B cell (primary cell): ENCODE measurements at regions not wholly inside any gene's neighbourhood (a gene's known extent, or its start where the extent isn't known, plus 50 kb on each side); places are given as distances from the start of the nearest gene placed in this dataset.

Source experiments
- ATAC-seq: fragments of 200-7000 bp; cut with Tn5 transposase; one replicate; pipeline ENCODE4 v1.10.0; 2021; ENCODE audit warnings: low read depth, mild to moderate bottlenecking, moderate number of reproducible peaks, moderate library complexity
- CTCF ChIA-PET: fragments of 350-600 bp; sonication (Branson Sonifier 250); formaldehyde crosslinking; loops from one replicate; lab custom pipeline; 2021; ENCODE audit warnings: antibody characterized with exemption, inconsistent platforms; lab: Charles Lee
- POLR2A ChIA-PET: fragments of 350-600 bp; sonication (Branson Sonifier 250); formaldehyde crosslinking; loops from one replicate; lab custom pipeline; 2021; ENCODE audit warnings: antibody characterized with exemption; lab: Charles Lee
- DNase-seq: peaks from one replicate; pipeline ENCODE4 v3.0.0; 2013
- H2AFZ ChIP-seq: 2 replicates; pipeline ENCODE4 v1.6.1; 2012; ENCODE audit warnings: mild to moderate bottlenecking, low read depth, low read length; ENCODE audit not compliant: insufficient read depth, poor library complexity, severe bottlenecking
- H3K27ac ChIP-seq, 2 donors: 1 replicate in 1 of 2; 2 replicates in 1 of 2; pipeline ENCODE4 v1.5.1; 2012 to 2013; ENCODE audit warnings: low read length in 2 of 2, mild to moderate bottlenecking in 2 of 2, moderate library complexity in 1 of 2
- H3K27me3 ChIP-seq, 4 experiments: fragments of 200-600 bp in 1 of 4; sonication (generic) in 1 of 4; replicated peaks in 1 of 4; 1 replicate in 2 of 4; 2 replicates in 2 of 4; pipeline versions ENCODE4 v1.6.1 to v1.7.0; 2013 to 2016; ENCODE audit warnings: low read length in 3 of 4, mild to moderate bottlenecking in 2 of 4, mixed read lengths in 1 of 4, moderate library complexity in 1 of 4; ENCODE audit not compliant: insufficient read depth in 4 of 4, control insufficient read depth in 3 of 4; ENCODE audit errors: control extremely low read depth in 1 of 4
- H3K36me3 ChIP-seq, 2 experiments: replicated peaks in 1 of 2; 1 replicate in 1 of 2; 2 replicates in 1 of 2; pipeline versions ENCODE4 v1.6.1 to v1.7.1; 2013; ENCODE audit warnings: low read length in 1 of 2; ENCODE audit not compliant: insufficient read depth in 2 of 2, control insufficient read depth in 1 of 2; ENCODE audit errors: control extremely low read depth in 1 of 2, extremely low read depth in 1 of 2
- H3K4me1 ChIP-seq, 2 donors: fragments of 200-600 bp in 1 of 2; sonication (generic) in 1 of 2; 1 replicate in 1 of 2; 2 replicates in 1 of 2; pipeline versions ENCODE4 v1.5.1 to v1.6.1; 2013 to 2017; ENCODE audit warnings: low read length in 2 of 2; ENCODE audit not compliant: control insufficient read depth in 2 of 2, insufficient read depth in 2 of 2
- H3K4me2 ChIP-seq: replicated peaks from 2 replicates; pipeline ENCODE3; 2012; ENCODE audit warnings: mild to moderate bottlenecking, low read depth, low read length; ENCODE audit not compliant: poor library complexity, severe bottlenecking
- H3K4me3 ChIP-seq, 5 experiments: fragments of 200-600 bp in 1 of 5; sonication (generic) in 1 of 5; 1 replicate in 3 of 5; 2 replicates in 2 of 5; pipeline versions ENCODE4 v1.5.1 to v1.7.0; 2011 to 2016; ENCODE audit warnings: low read length in 4 of 5, mild to moderate bottlenecking in 4 of 5, low read depth in 2 of 5, control low read depth in 1 of 5, moderate library complexity in 1 of 5; ENCODE audit not compliant: insufficient read depth in 1 of 5; ENCODE audit errors: control extremely low read depth in 1 of 5, extremely low read depth in 1 of 5
- H3K79me2 ChIP-seq: fragments of 200-600 bp; sonication (generic); one replicate; pipeline ENCODE4 v1.6.0; 2016; ENCODE audit warnings: low read length; ENCODE audit not compliant: control insufficient read depth, insufficient read depth
- H3K9ac ChIP-seq: fragments of 200-600 bp; sonication (generic); 2 replicates; pipeline ENCODE4 v1.6.1; 2017; ENCODE audit warnings: mild to moderate bottlenecking, low read length, moderate library complexity
- H3K9me3 ChIP-seq, 3 donors: one replicate each; pipeline versions ENCODE4 v1.6.1 to v1.7.1; 2013; ENCODE audit warnings: low read length in 2 of 3; ENCODE audit not compliant: control insufficient read depth in 2 of 3, insufficient read depth in 1 of 3; ENCODE audit errors: control extremely low read depth in 1 of 3
- H4K20me1 ChIP-seq: 2 replicates; pipeline ENCODE4 v1.6.0; 2012; ENCODE audit warnings: mild to moderate bottlenecking, low read length; ENCODE audit not compliant: insufficient read depth, control insufficient read depth, poor library complexity, severe bottlenecking
- H3K27ac Mint-ChIP-seq: one replicate; pipeline ENCODE4 v1.8.0; 2021; ENCODE audit warnings: mixed read lengths
- H3K27me3 Mint-ChIP-seq: one replicate; pipeline ENCODE4 v1.8.0; 2021; ENCODE audit warnings: mixed read lengths
- H3K4me1 Mint-ChIP-seq: one replicate; pipeline ENCODE4 v1.8.0; 2021; ENCODE audit warnings: mixed read lengths
- H3K4me3 Mint-ChIP-seq: one replicate; pipeline ENCODE4 v1.8.0; 2021; ENCODE audit warnings: mixed read lengths
- H3K9me3 Mint-ChIP-seq: one replicate; pipeline ENCODE4 v1.8.0; 2022; ENCODE audit warnings: mixed read lengths; ENCODE audit not compliant: insufficient read depth
- CTCF ChIP-seq: fragments of 200-600 bp; IDR thresholded peaks from one replicate; pipeline ENCODE4 v1.8.0; 2022; ENCODE audit warnings: antibody characterized with exemption, mild to moderate bottlenecking
- EZH2 ChIP-seq: IDR thresholded peaks from 2 replicates; pipeline ENCODE4 v1.6.1; 2012; ENCODE audit warnings: borderline replicate concordance, low read depth, mild to moderate bottlenecking, moderate library complexity, low read length; ENCODE audit not compliant: insufficient read depth, poor library complexity, severe bottlenecking
- WGBS: methylation state at CpG from one replicate; pipeline ENCODE4 v1.1.5; 2013; ENCODE audit warnings: missing lambda C conversion rate; ENCODE audit not compliant: insufficient coverage; 5-methylcytosine and 5-hydroxymethylcytosine counted together
- intact Hi-C: fragments of 100-400 bp; cut with micrococcal nuclease; formaldehyde crosslinking; loops from one replicate; pipeline ENCODE4 v1.10.0; 2022

GRCh38 chr15:66838671-66839239 lies 136.7 kb downstream of the SMAD6 start:
- H3K27ac Mint-ChIP-seq, result no peak overlapping the region

More at GRCh38 chr15:66838671-66839239, 136.7 kb downstream of the SMAD6 start:
- H3K79me2 ChIP-seq, result no peaks in the 10 kb centered on the region
- peaks cover 29 to 35% of the 10 kb centered on the region in 2 donors for H3K4me1 ChIP-seq
- H3K36me3 ChIP-seq, result no peaks in the 10 kb centered on the region
- no peak overlapping the region for H3K4me3 ChIP-seq
- H3K9me3 ChIP-seq, result peaks cover 0 to 22% (median 7%) of the 10 kb centered on the region in 3 donors
- no CpG with 5 or more reads among the region's 5 CpGs for WGBS
- ATAC-seq, result no peak
- Mint-ChIP-seq H3K4me3 (no peak overlapping the region), H3K27me3 (peaks cover 22% of the 10 kb centered on the region), H3K9me3 (no peaks in the 10 kb centered on the region), H3K4me1 (peaks cover 40% of the 10 kb centered on the region)
- ChIA-PET POLR2A (interaction anchor here (0.5 to 0.6 kb wide), 2 partner anchors 9 to 237 kb away, joined by 3 to 8 read pairs; no protein-coding TSS in a partner anchor), CTCF (interaction anchor here (1.0 to 8.2 kb wide), 4 partner anchors 13 to 220 kb away, joined by 3 to 80 read pairs (median 5); no protein-coding TSS in a partner anchor)
- H3K9ac ChIP-seq, result no peak overlapping the region
- intact Hi-C loops, result loop anchor here (10.0 kb wide), 1 partner anchor 134 kb away; the partner anchor contains the start of gene SMAD6
- H4K20me1 ChIP-seq, result no peaks in the 10 kb centered on the region
- no peak overlapping the region for H2AFZ ChIP-seq
- H3K27ac ChIP-seq, result no peak overlapping the region
- peak; percentile 36 for DNase-seq
- peaks cover 0 to 26% (median 14%) of the 10 kb centered on the region in 4 experiments for H3K27me3 ChIP-seq
- TF ChIP-seq EZH2 (no peak), CTCF (peak; percentile 69)
- no peak overlapping the region for H3K4me2 ChIP-seq
